ENCODE measurements at regions not wholly inside any gene's neighbourhood (a gene's known extent, or its start where the extent isn't known, plus 50 kb on each side); places are given as distances from the start of the nearest gene placed in this dataset.
"Not testable (repeated sequence)": the region's sequence is repeated elsewhere in the genome, so short reads cannot be mapped to it uniquely, and the experiment has no call there.

GRCh38 chr3:147099076-147099475 lies 307.3 kb downstream of the ZIC4 start:
- no peak overlapping the region for H3K4me3 ChIP-seq (ENCODE audit: low read depth, low read length)
- no peak for TF ChIP-seq POLR2A (IDR thresholded peaks at IDR 0.05; ENCODE audit: extremely low read depth, insufficient read length)
- TF ChIP-seq CTCF (IDR thresholded peaks at IDR 0.05; ENCODE audit: low read depth, low read length), result no peak
- no peak for TF ChIP-seq MAX (IDR thresholded peaks at IDR 0.05; ENCODE audit: low read depth, low read length)
- TF ChIP-seq MYC (IDR thresholded peaks at IDR 0.05; ENCODE audit: low read depth, low read length), result no peak
- no peak for DNase-seq (ENCODE audit: low read depth)

GRCh38 chr3:147090461-147090860 lies 315.9 kb downstream of the ZIC4 start:
- DNase-seq (ENCODE audit: low read depth), result no peak
- H3K4me3 ChIP-seq (ENCODE audit: low read depth, low read length), result no peak overlapping the region
- no peak for TF ChIP-seq POLR2A (IDR thresholded peaks at IDR 0.05; ENCODE audit: extremely low read depth, insufficient read length)

- H3K4me3 ChIP-seq (ENCODE audit: low read depth, low read length), result no peak overlapping the region
- no peak for TF ChIP-seq CTCF (IDR thresholded peaks at IDR 0.05; ENCODE audit: low read depth, low read length)
- DNase-seq (ENCODE audit: low read depth), result no peak
These were observed 317.1 kb downstream of the ZIC4 start for GRCh38 chr3:147089286-147089685.

- H3K4me3 ChIP-seq (ENCODE audit: low read depth, low read length); DNase-seq (ENCODE audit: low read depth): not testable (repeated sequence)
These were observed 346.8 kb downstream of the ZIC4 start for GRCh38 chr3:147059500-147059899.

- DNase-seq (ENCODE audit: low read depth), result no peak
- H3K4me3 ChIP-seq (ENCODE audit: low read depth, low read length), result no peak overlapping the region
- no peak for TF ChIP-seq POLR2A (IDR thresholded peaks at IDR 0.05; ENCODE audit: extremely low read depth, insufficient read length)
- TF ChIP-seq MAX (IDR thresholded peaks at IDR 0.05; ENCODE audit: low read depth, low read length), result no peak
- TF ChIP-seq CTCF (IDR thresholded peaks at IDR 0.05; ENCODE audit: low read depth, low read length), result no peak
- no peak for TF ChIP-seq MYC (IDR thresholded peaks at IDR 0.05; ENCODE audit: low read depth, low read length)
These were observed 356.5 kb downstream of the ZIC4 start for GRCh38 chr3:147049821-147050220.

GRCh38 chr3:147049305-147049704 lies 357.0 kb downstream of the ZIC4 start:
- TF ChIP-seq MAX (IDR thresholded peaks at IDR 0.05; ENCODE audit: low read depth, low read length) (no peak), CTCF (IDR thresholded peaks at IDR 0.05; ENCODE audit: low read depth, low read length) (no peak), MYC (IDR thresholded peaks at IDR 0.05; ENCODE audit: low read depth, low read length) (no peak), POLR2A (IDR thresholded peaks at IDR 0.05; ENCODE audit: extremely low read depth, insufficient read length) (no peak)
- H3K4me3 ChIP-seq (ENCODE audit: low read depth, low read length), result no peak overlapping the region
- no peak for DNase-seq (ENCODE audit: low read depth)

- TF ChIP-seq POLR2A (IDR thresholded peaks at IDR 0.05; ENCODE audit: extremely low read depth, insufficient read length), result no peak
- TF ChIP-seq CTCF (IDR thresholded peaks at IDR 0.05; ENCODE audit: low read depth, low read length), result no peak
- no peak for TF ChIP-seq MAX (IDR thresholded peaks at IDR 0.05; ENCODE audit: low read depth, low read length)
- no peak for TF ChIP-seq MYC (IDR thresholded peaks at IDR 0.05; ENCODE audit: low read depth, low read length)
- no peak for DNase-seq (ENCODE audit: low read depth)
- H3K4me3 ChIP-seq (ENCODE audit: low read depth, low read length), result no peak overlapping the region
These were observed 359.4 kb downstream of the ZIC4 start for GRCh38 chr3:147046916-147047315.
